Vagina (tissue), 2 donors: ENCODE measurements at regions not wholly inside any gene's neighbourhood (a gene's known extent, or its start where the extent isn't known, plus 50 kb on each side); places are given as distances from the start of the nearest gene placed in this dataset.

ENCODE experiments used
- DNase-seq, 2 donors: peaks; one replicate each; pipeline ENCODE4 v3.0.0-alpha.2; 2017; ENCODE audit errors: extremely low spot score in 2 of 2
- H3K27ac ChIP-seq: fragments of 200-600 bp; sonication (generic); one replicate; pipeline ENCODE4 v1.5.1; 2019
- H3K27me3 ChIP-seq: fragments of 200-600 bp; sonication (generic); one replicate; pipeline ENCODE4 v1.5.1; 2019
- H3K36me3 ChIP-seq, 2 donors: fragments of 200-600 bp; sonication (generic); one replicate each; pipeline ENCODE4 v1.5.1; 2017 to 2019
- H3K4me1 ChIP-seq: fragments of 200-600 bp; sonication (generic); one replicate; pipeline ENCODE4 v1.5.1; 2019
- H3K4me3 ChIP-seq, 2 donors: fragments of 200-600 bp; sonication (generic); 1 replicate in 1 of 2; 2 replicates in 1 of 2; pipeline ENCODE4 v1.5.1; 2016 to 2019
- H3K9me3 ChIP-seq: fragments of 200-600 bp; sonication (generic); one replicate; pipeline ENCODE4 v1.5.1; 2019
- CTCF ChIP-seq, 3 experiments: fragments of 450-650 bp in 2 of 3; fragments of 200-600 bp in 1 of 3; sonication (generic) in 1 of 3; IDR thresholded peaks; one replicate each; pipeline ENCODE4 v1.5.1; 2017 to 2019; ENCODE audit warnings: antibody characterized with exemption in 3 of 3, mild to moderate bottlenecking in 2 of 3, moderate library complexity in 2 of 3
- POLR2A ChIP-seq, 2 donors: fragments of 450-650 bp; IDR thresholded peaks; one replicate each; pipeline ENCODE4 v1.6.1; 2017; ENCODE audit warnings: antibody characterized with exemption in 2 of 2, mild to moderate bottlenecking in 2 of 2, moderate library complexity in 2 of 2
- POLR2AphosphoS5 ChIP-seq, 2 donors: sonication (generic); formaldehyde crosslinking; IDR thresholded peaks; one replicate each; pipeline ENCODE4 v1.9.0; 2017; ENCODE audit warnings: antibody characterized with exemption in 2 of 2, mild to moderate bottlenecking in 2 of 2, low read depth in 1 of 2; ENCODE audit not compliant: insufficient read depth in 1 of 2
- intact Hi-C: fragments of 100-400 bp; cut with DNase I; formaldehyde crosslinking; loops from one replicate; pipeline ENCODE4 v1.15.1; 2023

GRCh38 chr5:20286512-20286911 lies 298.5 kb upstream of the CDH18 start:
- Histone ChIP-seq H3K27me3 (no peaks in the 10 kb centered on the region), H3K9me3 (no peaks in the 10 kb centered on the region), H3K27ac (no peak overlapping the region), H3K36me3 (no peaks in the 10 kb centered on the region), H3K4me3 (no peak overlapping the region), H3K4me1 (no peaks in the 10 kb centered on the region)
- no peak for DNase-seq
- TF ChIP-seq POLR2AphosphoS5 (IDR thresholded peaks at IDR 0.05; ENCODE audit: insufficient read depth in 1 of 2, low read depth in 1 of 2), result no peak
- TF ChIP-seq POLR2A (IDR thresholded peaks at IDR 0.05), result no peak
- no peak for TF ChIP-seq CTCF (IDR thresholded peaks at IDR 0.05)
- intact Hi-C loops, result no loop called here

GRCh38 chr5:20276959-20277263 lies 288.9 kb upstream of the CDH18 start:
- Histone ChIP-seq H3K27ac (no peak overlapping the region), H3K9me3 (no peaks in the 10 kb centered on the region), H3K27me3 (no peaks in the 10 kb centered on the region), H3K4me3 (no peak overlapping the region), H3K36me3 (no peaks in the 10 kb centered on the region), H3K4me1 (no peaks in the 10 kb centered on the region)
- no peak for DNase-seq
- TF ChIP-seq POLR2AphosphoS5 (IDR thresholded peaks at IDR 0.05; ENCODE audit: insufficient read depth in 1 of 2, low read depth in 1 of 2), result no peak
- no peak for TF ChIP-seq CTCF (IDR thresholded peaks at IDR 0.05)
- no peak for TF ChIP-seq POLR2A (IDR thresholded peaks at IDR 0.05)
- intact Hi-C loops, result no loop called here

GRCh38 chr5:20276061-20276958 lies 288.3 kb upstream of the CDH18 start:
- no peak for DNase-seq
- Histone ChIP-seq H3K36me3 (no peaks in the 10 kb centered on the region), H3K27me3 (no peaks in the 10 kb centered on the region), H3K27ac (no peak overlapping the region), H3K4me1 (no peaks in the 10 kb centered on the region), H3K9me3 (no peaks in the 10 kb centered on the region), H3K4me3 (no peak overlapping the region)
- TF ChIP-seq CTCF (IDR thresholded peaks at IDR 0.05), result no peak
- TF ChIP-seq POLR2AphosphoS5 (IDR thresholded peaks at IDR 0.05; ENCODE audit: insufficient read depth in 1 of 2, low read depth in 1 of 2), result no peak
- TF ChIP-seq POLR2A (IDR thresholded peaks at IDR 0.05), result no peak
- intact Hi-C loops, result no loop called here

GRCh38 chr5:20266066-20266465 lies 278.1 kb upstream of the CDH18 start:
- DNase-seq, result no peak
- Histone ChIP-seq H3K9me3 (no peaks in the 10 kb centered on the region), H3K27me3 (no peaks in the 10 kb centered on the region), H3K4me1 (no peaks in the 10 kb centered on the region), H3K4me3 (no peak overlapping the region), H3K27ac (no peak overlapping the region), H3K36me3 (no peaks in the 10 kb centered on the region)
- no peak for TF ChIP-seq POLR2AphosphoS5 (IDR thresholded peaks at IDR 0.05; ENCODE audit: insufficient read depth in 1 of 2, low read depth in 1 of 2)
- TF ChIP-seq CTCF (IDR thresholded peaks at IDR 0.05), result no peak
- no peak for TF ChIP-seq POLR2A (IDR thresholded peaks at IDR 0.05)
- intact Hi-C loops, result no loop called here

DNA sequence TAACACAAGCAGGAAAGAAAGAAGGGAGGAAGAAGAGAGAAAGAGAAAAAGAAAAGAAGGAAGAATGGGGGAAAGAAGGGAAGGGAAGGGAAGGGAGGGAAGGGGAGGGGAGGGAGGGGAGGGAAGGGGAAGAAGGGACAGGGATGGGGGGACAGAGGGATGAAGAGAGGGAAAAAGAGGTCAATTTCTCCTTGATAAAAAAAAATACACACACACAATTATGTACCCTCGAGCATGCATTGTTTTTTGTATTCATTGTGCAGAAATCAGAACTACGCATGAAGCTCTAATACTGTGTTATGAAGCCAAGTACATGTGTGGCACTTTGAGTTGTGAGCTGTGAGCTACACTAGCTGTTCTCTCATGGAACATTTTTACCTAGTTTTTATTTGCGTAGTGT lies 274.9 kb upstream of the CDH18 start:
- Histone ChIP-seq H3K4me1 (no peaks in the 10 kb centered on the region), H3K27me3 (no peaks in the 10 kb centered on the region), H3K27ac (no peak overlapping the region), H3K9me3 (no peaks in the 10 kb centered on the region), H3K36me3 (no peaks in the 10 kb centered on the region), H3K4me3 (no peak overlapping the region)
- no peak for DNase-seq
- TF ChIP-seq POLR2A (IDR thresholded peaks at IDR 0.05) (no peak), CTCF (IDR thresholded peaks at IDR 0.05) (no peak), POLR2AphosphoS5 (IDR thresholded peaks at IDR 0.05; ENCODE audit: insufficient read depth in 1 of 2, low read depth in 1 of 2) (no peak)
- intact Hi-C loops, result no loop called here
